ENCODE measurements at regions not wholly inside any gene's neighbourhood (a gene's known extent, or its start where the extent isn't known, plus 50 kb on each side); places are given as distances from the start of the nearest gene placed in this dataset.

DNA sequence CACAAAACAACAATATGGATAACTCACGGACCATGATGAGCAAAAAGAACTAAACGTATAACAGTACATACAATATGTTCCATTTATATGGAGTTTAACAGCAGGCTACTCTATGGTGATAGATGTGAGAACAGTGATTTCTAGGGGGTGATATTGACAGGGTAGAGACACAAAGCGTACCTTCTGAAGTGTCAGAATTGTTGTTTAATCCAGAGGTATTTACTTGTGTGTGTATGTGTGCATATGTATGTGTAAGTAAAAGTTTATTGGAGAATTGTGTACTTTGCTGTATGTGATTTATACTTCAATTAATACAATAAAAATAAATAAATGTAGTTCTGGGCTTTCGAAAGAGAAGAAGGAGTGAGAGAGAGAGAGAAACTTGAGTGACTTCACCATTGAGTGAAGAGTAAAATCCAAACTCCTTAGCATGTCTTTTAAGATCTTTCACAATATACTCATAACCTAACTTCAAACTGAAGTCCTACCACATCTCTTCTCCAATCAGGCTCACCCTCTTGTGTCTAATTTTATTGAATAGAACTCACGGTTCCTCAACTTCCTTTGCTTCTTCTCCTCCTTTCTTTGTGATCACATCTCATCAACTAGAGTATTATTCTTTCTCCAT, 126.0 kb upstream of the KLF7 start:
- no CpG with 5 or more reads among the region's 5 CpGs for WGBS (ENCODE audit: insufficient coverage)
- Mint-ChIP-seq H3K4me1 (peaks cover 1% of the 10 kb centered on the region), H3K27ac (no peak overlapping the region), H3K27me3 (ENCODE audit: low read depth in 3 of 3) (no peaks in the 10 kb centered on the region), H3K9me3 (peaks cover 0 to 3% (median 0%) of the 10 kb centered on the region in 7 donors), H3K36me3 (no peaks in the 10 kb centered on the region), H3K4me3 (no peak overlapping the region)
- H2AFZ ChIP-seq (ENCODE audit: insufficient read depth, low read depth, low read length, poor library complexity, severe bottlenecking), result no peak overlapping the region
- H3K4me2 ChIP-seq (replicated peaks; ENCODE audit: extremely low read depth, low read length, poor library complexity, severe bottlenecking), result no peak overlapping the region
- no peak overlapping the region for H3K27ac ChIP-seq (ENCODE audit: low read depth in 1 of 2, low read length in 2 of 2)
- H3K4me3 ChIP-seq (replicated peaks in 1 of 3; ENCODE audit: low read depth in 2 of 3, low read length in 3 of 3), result no peak overlapping the region
- no peak overlapping the region for H3K9ac ChIP-seq (ENCODE audit: insufficient read depth, low read length, poor library complexity, severe bottlenecking)
- H3K9me3 ChIP-seq (replicated peaks in 1 of 2; ENCODE audit: control insufficient read depth in 1 of 2, insufficient read depth in 1 of 2, low read length in 2 of 2), result no peaks in the 10 kb centered on the region
- no peaks in the 10 kb centered on the region for H3K27me3 ChIP-seq (ENCODE audit: control insufficient read depth in 2 of 2, insufficient read depth in 2 of 2, low read length in 2 of 2)
- no peak for DNase-seq
- H3K79me2 ChIP-seq (ENCODE audit: insufficient read depth, low read length), result no peaks in the 10 kb centered on the region
- no peaks in the 10 kb centered on the region for H3K36me3 ChIP-seq (replicated peaks in 1 of 2; ENCODE audit: control insufficient read depth in 1 of 2, insufficient read depth in 2 of 2, low read length in 2 of 2)
- intact Hi-C loops (cut with micrococcal nuclease), result no loop called here
- no peaks in the 10 kb centered on the region for H3K4me1 ChIP-seq (ENCODE audit: control insufficient read depth in 1 of 2, insufficient read depth in 2 of 2, low read length in 2 of 2)
- H4K20me1 ChIP-seq (ENCODE audit: insufficient read depth, low read length), result no peaks in the 10 kb centered on the region
- TF ChIP-seq, protein P1, sequence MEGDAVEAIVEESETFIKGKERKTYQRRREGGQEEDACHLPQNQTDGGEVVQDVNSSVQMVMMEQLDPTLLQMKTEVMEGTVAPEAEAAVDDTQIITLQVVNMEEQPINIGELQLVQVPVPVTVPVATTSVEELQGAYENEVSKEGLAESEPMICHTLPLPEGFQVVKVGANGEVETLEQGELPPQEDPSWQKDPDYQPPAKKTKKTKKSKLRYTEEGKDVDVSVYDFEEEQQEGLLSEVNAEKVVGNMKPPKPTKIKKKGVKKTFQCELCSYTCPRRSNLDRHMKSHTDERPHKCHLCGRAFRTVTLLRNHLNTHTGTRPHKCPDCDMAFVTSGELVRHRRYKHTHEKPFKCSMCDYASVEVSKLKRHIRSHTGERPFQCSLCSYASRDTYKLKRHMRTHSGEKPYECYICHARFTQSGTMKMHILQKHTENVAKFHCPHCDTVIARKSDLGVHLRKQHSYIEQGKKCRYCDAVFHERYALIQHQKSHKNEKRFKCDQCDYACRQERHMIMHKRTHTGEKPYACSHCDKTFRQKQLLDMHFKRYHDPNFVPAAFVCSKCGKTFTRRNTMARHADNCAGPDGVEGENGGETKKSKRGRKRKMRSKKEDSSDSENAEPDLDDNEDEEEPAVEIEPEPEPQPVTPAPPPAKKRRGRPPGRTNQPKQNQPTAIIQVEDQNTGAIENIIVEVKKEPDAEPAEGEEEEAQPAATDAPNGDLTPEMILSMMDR (IDR thresholded peaks at IDR 0.05), result no peak

GRCh38 chr2:207296265-207296948, 130.7 kb upstream of the KLF7 start:
- no peaks in the 10 kb centered on the region for H3K9me3 ChIP-seq (replicated peaks in 1 of 2; ENCODE audit: control insufficient read depth in 1 of 2, insufficient read depth in 1 of 2, low read length in 2 of 2)
- no peak overlapping the region for H3K4me2 ChIP-seq (replicated peaks; ENCODE audit: extremely low read depth, low read length, poor library complexity, severe bottlenecking)
- intact Hi-C loops (cut with micrococcal nuclease), result loop anchor here in 1 of 2 donors (5.0 kb wide), 1 partner anchor 39 kb away; no protein-coding TSS in a partner anchor
- no peaks in the 10 kb centered on the region for H3K4me1 ChIP-seq (ENCODE audit: control insufficient read depth in 1 of 2, insufficient read depth in 2 of 2, low read length in 2 of 2)
- no peak overlapping the region for H3K9ac ChIP-seq (ENCODE audit: insufficient read depth, low read length, poor library complexity, severe bottlenecking)
- H2AFZ ChIP-seq (ENCODE audit: insufficient read depth, low read depth, low read length, poor library complexity, severe bottlenecking), result no peak overlapping the region
- no peaks in the 10 kb centered on the region for H3K27me3 ChIP-seq (ENCODE audit: control insufficient read depth in 2 of 2, insufficient read depth in 2 of 2, low read length in 2 of 2)
- Mint-ChIP-seq H3K4me3 (no peak overlapping the region), H3K4me1 (no peaks in the 10 kb centered on the region), H3K36me3 (no peaks in the 10 kb centered on the region), H3K27me3 (ENCODE audit: low read depth in 3 of 3) (no peaks in the 10 kb centered on the region), H3K27ac (no peak overlapping the region), H3K9me3 (peaks cover 0 to 4% (median 2%) of the 10 kb centered on the region in 7 donors)
- no peaks in the 10 kb centered on the region for H4K20me1 ChIP-seq (ENCODE audit: insufficient read depth, low read length)
- no peak overlapping the region for H3K4me3 ChIP-seq (replicated peaks in 1 of 3; ENCODE audit: low read depth in 2 of 3, low read length in 3 of 3)
- no peak for DNase-seq
- H3K27ac ChIP-seq (ENCODE audit: low read depth in 1 of 2, low read length in 2 of 2), result no peak overlapping the region
- no peaks in the 10 kb centered on the region for H3K79me2 ChIP-seq (ENCODE audit: insufficient read depth, low read length)
- 100% methylated on average over 2 of the region's 3 CpGs for WGBS (ENCODE audit: insufficient coverage)
- no peaks in the 10 kb centered on the region for H3K36me3 ChIP-seq (replicated peaks in 1 of 2; ENCODE audit: control insufficient read depth in 1 of 2, insufficient read depth in 2 of 2, low read length in 2 of 2)
- TF ChIP-seq, protein P1 (IDR thresholded peaks at IDR 0.05), result no peak
